GM18502 (cell line): ENCODE measurements at regions not wholly inside any gene's neighbourhood (a gene's known extent, or its start where the extent isn't known, plus 50 kb on each side); places are given as distances from the start of the nearest gene placed in this dataset.

Experiments used
- ATAC-seq: cut with Tn5 transposase; IDR thresholded peaks from one replicate; pipeline ENCODE4 v1.9.1; 2021; ENCODE audit warnings: mild to moderate bottlenecking; ENCODE audit not compliant: unreplicated experiment, poor library complexity

DNA sequence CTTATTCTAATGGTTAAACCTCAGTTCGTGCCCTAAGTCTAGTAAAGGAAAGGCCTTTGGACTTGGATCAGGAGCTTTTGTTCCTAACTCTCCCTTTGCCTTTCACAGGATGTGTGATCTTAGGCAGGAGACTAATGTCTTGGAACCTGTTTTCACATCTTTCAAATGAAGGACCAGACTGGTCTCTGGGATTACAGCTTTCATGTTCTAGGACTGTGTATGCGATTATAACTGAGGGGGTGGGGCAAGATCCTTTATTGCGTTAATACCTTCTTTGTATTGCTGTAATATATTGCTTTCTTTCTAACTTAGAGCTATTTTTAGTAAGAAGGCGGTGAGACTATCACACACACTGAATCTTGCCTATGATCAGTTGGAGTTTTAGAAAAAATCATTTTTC is 368.1 kb downstream of the RPRM start:
- no peak for ATAC-seq

DNA sequence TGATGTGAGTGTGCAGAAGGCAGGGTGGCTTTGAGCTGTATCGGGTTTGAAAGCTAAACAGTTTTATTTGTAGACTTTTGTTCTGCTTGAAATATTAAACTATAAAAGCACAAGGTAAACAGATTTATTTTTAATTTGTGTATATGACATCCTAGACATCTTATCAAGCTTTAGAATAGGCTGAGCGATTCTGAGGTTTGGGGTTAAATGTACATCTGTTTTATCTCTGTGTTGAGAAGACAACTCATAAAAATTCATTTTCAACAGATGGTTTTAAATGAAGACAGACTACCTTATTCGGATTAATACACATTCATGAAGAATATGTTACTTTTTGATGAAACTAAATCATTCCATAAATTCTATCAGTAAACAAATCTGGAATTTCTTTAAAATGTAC is 368.8 kb downstream of the RPRM start:
- no peak for ATAC-seq

DNA sequence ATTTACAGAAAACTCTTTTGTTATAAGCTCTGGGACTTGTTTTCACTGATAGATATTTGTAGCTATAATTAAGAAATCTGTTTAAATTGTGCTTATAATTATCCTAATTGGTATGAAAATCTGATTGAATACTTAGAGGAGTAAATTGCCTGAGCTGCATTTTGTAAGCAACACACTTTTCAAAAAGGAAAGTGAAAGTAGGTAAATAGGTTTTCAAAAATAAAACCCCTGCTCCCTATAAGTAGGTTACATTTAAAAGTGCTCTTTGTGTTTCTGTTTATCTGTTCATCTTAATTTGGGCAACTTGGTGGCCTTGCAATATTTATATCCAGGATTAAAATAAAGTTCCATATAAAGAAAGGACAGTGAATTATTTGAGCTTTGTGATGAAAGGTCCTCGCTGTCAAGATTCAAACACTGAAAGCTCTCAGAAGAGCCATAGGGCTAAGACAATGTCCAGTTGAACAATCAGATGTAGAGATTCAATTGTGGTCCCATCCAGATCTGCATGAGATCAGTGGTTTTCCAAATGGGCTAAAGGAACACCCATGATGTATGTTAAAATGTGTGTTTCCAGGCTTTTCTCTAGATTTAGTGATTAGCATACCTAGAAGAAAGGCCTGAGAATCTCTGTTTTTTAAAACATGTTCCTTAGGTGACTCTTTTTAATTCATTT is 371.6 kb downstream of the RPRM start:
- ATAC-seq = no peak

DNA sequence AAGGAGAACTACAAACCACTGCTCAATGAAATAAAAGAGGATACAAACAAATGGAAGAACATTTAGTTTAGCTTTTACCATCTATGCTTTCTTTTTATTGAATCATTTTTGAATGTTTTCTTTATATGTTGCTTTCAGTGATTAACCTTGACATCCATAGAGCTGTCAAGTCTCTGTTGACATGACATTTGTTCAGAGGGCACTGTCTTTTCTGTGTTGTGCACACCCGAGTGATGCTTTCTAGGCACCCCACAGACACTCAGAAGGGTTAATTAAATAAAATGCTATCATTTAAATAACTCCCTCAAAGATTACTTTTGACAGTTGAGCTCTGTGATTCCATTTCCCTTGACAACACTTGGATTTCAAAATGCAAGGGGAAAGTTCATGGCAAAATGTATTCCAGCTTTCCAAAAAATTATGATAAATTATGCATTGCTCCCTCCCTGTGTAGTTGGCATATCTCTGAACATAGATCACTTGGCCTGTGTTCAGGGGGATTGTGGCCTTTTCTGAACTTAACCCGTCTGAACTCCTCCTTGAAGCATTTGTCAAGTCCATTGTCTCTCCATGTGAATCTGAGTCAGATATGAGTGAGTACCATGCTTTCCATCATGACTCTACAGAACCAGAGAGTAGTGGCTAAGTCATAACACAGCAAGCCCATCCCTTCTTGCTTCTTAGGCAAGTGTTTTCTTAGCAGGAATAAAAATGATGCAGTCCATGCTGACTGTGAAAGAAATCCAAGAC is 372.6 kb downstream of the RPRM start:
- ATAC-seq = no peak

DNA sequence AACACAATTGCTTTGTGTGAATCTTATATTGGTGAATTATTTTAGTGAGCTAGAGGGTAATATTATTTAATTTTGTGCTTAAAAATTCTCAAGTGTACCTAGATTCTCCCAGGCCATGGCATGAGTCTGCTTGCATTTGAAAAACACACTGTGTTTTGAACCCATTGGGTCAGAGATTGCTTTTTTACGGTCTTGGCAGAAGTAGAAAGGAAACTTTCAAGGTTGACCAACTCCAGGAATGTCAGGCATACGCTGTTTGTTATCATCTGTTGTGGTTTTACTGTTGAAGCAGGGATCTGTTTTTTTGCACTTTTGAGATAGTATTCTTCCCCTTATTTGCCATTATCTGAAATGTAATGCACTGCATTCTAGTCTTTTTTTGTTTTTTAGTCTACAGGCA is 377.4 kb downstream of the RPRM start:
- ATAC-seq = no peak

DNA sequence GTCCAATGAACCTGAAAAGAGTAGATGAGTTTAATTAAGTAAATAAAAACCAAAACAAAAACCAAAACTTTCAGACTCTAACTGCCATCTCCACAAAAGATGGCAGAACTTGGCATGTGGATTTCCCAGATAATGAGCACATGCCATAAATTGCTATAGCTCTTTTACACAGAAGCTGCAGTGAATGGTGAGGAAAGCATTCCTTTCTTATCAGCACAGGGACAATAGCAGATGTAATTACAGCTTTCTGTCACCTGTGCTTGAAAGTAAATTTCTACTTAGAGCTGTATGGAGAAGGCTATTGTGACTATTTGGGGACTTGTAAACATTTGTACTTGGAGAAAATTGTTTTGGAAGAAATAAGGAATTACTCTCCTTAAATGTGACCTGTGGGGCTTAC is 378.4 kb downstream of the RPRM start:
- no peak for ATAC-seq

DNA sequence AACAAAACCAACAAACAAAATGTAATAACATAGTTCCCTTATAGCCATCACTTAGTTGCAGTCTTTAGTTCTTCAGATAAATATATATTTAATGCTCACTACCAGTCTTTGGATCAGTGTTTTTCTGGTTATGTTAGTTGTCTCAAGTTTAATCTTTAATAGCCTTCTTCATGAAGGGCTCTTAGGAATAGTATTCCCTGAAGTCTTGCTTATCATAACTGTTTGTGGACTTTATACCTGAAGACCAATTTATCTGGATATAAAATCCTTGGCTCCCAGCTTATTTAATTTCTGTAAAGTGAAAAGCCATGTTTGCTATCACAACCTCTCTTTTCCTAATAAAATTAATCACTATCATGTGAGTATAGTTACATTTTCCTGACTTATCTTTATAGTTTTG is 379.7 kb downstream of the ARL6IP6 start:
- no peak for ATAC-seq

DNA sequence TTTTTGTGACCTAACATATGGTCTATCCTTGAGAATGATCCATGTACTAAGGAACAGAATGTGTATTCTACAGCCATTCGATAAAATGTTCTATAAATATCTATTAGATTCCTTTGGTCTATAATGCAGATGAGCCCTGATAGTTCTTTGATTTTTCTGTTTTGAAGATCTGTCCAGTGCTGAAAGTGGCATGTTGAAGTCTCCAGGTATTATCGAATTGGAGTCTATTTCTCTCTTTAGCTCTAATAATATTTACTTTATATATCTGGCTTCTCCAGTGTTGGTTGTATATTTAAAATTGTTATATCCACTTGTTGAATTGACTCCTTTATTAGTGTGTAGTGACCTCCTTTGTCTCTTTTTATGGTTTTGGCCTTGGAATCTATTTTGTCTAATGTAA is 377.9 kb downstream of the ARL6IP6 start:
- ATAC-seq = no peak

DNA sequence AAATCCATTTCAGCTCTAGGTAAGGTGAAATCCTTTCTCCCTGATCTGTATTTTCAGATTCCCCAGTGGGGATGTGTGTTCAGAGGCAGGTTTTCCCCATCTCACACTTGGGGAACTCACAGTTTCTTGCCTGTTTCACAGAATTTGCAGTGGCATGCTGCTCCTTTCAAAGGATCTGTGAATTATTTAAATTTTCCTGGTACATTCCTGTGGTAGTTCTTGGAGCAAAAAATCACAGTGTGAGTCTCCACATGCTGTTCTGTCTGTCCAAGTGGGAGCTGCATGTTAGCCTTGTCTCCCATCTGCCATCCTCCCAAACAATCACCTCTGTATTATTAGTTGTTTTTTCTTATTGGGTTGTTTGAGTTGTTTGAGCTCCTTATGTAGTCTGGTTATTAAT is 372.9 kb downstream of the ARL6IP6 start:
- no peak for ATAC-seq

DNA sequence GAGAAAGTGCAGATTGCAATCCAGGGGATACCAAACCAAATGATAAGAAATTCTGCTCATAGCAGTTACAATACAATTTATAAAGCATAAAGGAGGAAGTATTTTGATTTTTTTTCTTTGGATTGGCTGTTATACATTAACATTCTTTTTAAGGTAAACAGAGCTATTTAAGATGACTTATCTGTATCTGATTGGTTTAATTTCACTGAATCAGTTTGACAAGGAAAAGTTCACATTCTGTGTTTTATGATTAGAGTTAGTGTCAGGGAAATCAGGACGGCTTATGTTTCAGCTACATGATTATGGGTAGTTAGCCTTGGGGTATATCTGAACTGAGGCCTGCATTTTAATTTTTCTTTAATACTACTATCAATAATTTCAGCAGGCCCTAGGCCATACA is 360.9 kb downstream of the ARL6IP6 start:
- no peak for ATAC-seq

DNA sequence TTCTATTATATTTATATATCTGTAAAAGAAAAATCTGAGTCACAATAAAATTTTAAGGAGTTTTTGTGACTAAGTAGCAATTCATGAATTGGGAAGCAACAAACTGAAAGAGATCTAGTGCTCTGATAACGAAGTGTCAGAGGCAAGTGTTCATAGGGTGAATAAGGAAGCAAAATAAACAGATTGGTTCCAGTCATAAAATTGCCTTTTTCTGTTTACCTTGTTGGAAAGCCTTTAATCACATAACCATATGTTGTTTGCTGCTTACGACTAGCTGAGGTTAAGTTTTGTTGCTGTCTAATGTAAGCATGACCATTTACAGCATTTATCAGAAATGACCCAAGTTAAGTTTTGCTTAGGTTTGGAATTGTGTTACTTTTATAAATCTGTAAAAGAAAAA is 358.9 kb downstream of the ARL6IP6 start:
- no peak for ATAC-seq

DNA sequence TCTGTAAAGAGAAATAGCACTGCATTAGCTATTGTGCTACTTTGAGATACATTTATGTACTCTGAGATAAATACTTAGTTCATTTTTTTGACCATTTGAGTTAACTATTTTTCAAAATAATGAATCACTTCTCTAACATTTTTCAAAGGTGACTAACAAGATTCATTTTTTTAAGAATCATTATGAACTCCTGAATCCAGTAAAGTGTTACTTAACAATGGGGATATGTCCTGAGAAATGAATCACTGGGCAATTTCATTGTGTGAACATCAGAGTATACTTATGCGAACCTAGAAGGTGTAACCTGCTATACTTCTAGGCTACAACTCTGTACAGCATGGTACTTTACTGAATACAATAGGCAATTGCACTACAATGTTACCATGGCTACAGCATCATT is 355.8 kb downstream of the ARL6IP6 start:
- no peak for ATAC-seq

DNA sequence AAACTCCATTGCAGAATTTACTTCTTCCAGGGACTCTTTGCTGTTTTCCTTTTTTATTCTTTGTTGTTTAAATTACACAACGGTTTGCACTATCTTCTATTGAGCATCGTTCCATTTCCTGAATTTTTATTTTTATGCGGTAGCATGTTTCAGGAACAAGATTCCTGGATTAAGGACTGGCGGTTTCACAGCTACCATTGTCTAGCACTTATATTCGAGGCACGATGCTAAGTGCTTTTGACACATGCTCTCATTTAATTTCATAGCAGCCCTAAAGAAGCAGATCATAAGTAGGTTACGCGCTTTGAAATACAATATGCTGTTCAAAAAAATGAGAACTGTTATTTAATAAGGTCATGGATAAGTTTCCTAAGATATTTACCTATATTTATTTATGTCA is 354.4 kb downstream of the ARL6IP6 start:
- ATAC-seq = no peak

DNA sequence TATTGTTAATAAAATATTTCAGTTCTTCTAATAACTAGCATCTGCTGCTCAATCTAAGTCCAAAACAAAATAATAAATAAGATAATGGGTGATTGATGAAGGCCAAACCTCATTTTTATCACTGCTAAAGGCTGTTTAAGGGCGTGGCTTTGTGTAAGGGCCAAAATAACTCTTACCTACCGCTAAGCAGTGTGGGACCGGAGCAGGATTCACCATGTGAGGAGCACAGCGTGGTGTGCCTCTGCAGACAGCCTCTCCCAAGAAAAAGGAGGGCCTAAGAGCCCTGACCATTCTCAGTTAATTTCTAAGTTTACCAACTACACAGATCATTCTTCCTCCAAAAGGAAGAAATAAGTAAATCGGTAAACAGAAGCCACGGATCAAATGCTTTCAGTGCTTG is 353.7 kb downstream of the ARL6IP6 start:
- no peak for ATAC-seq

DNA sequence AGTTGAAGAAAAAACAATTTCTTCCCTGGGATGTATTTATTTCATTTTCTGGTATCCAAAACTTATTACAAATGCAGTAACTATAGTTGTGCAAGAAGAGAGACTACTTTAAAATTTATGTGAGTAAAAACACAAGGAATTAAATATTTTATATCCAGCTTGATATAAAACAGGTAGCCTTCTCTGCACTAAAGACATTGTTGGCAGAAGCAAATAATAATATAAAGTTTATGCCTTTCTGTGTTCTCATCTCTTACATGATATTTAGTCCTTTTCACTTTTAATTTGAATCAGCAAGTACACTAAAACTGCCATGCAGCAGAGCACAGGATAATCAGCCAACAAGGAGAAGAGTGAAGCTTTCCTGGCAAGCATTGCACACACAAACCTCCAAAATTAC is 352.7 kb downstream of the ARL6IP6 start:
- ATAC-seq = no peak

DNA sequence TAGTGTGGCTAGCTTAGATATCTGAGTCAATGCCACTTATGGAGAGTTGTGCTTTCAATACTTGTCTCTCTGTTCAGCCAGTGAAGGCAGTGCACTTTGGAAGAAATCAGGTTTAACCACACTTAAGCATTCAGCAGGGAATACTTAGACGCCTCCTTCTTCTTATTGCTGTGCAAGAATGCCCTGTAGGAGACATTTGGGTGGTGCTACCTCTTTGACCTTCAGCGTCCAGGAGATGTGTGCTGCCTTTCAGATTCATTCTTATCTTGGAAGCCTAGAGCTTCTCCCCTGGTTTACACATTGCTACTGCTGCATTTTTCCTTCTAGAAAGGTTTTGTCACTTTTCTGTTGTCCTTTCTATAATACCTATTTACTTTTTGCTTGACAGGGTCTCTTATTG is 350.5 kb downstream of the ARL6IP6 start:
- no peak for ATAC-seq

DNA sequence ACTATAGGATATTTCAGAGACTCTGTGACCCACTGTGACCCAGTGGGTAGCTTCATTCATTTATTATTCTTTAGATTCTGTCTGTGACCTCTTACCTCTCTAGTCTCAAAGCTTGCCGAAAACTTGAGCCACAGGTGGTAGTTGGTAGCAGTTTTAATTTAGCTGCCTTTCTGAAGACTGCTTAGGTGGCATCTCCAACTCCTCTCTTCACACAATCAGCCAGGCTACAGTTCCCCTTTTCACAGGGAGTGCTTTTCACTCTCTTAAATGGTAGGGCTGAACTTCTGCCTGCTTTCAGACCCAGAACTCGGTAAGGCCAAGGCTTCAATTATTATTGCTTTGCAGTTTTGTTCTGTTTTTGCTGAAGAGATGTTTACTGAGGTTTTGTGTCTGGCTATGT is 349.6 kb downstream of the ARL6IP6 start:
- ATAC-seq = no peak

DNA sequence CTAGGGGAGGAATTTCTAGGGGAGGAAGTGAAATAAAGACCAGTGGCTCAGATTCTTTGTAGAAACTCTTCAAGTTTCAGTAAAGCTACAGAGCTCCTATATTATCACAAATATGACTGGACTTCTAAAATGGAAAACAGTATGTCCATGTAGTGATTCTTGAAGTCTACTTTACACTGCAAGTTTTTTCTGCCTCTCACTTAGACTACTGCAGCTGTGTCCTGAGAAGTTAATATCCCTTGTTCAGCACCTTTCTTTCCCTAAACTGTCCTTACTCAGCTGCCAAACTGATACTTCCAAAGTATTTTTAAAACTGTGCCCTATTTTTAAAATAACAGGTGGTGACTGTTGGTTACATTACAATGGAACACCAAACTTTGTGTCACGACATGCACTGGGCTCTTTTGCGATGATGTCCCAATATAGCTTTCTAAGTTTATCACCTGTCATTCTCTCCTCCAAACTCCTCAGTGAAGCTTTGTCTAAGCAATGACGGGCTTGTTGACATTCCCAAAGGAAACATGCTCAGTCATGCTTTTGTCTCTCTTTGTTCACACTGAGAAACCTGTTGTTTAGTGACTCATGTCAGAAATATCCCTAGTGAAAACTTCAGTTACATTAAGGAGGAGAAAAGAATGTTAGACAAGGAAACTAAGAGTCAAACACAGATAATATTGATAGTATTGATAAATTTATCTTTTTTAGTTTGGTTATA is 341.1 kb downstream of the ARL6IP6 start:
- ATAC-seq = no peak

DNA sequence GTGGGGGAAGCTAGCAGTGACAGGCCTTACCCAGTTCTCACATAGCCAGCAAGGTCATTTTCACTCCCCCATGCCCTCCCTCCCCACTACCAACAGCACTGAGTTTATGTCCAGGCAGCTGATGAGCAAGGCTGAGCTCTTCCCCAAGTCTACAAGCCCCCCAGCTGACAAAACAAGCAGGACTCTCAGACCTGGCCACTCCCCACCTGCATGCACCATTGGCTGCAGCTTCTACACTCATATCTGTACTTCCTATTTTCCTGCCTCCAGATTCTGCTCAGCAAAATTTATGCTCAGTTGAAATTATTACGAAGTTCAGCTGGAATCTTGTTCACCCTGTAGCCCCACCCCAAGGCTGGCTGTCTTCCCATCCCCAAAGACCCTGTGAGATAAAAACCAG is 339.3 kb downstream of the ARL6IP6 start:
- ATAC-seq = peak; percentile 45

DNA sequence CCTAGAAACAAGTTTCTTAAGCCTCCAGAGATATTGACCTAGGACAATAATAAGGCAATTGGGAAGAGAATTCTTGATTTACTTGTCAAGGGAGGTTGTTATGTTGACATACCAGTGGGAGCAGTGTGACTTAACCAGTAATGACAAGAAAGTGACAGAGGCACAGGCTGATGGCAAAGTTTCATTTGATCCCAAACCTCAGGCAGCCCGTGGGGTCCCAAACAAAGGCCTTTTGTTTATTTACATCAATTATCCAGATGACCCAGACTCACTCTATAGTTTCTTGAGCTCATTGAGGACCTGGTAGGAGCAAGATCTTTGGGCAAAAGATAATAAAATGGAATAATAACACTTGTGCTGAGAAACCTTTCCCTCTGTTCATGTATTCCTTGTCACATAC is 336.8 kb downstream of the ARL6IP6 start:
- ATAC-seq = no peak

DNA sequence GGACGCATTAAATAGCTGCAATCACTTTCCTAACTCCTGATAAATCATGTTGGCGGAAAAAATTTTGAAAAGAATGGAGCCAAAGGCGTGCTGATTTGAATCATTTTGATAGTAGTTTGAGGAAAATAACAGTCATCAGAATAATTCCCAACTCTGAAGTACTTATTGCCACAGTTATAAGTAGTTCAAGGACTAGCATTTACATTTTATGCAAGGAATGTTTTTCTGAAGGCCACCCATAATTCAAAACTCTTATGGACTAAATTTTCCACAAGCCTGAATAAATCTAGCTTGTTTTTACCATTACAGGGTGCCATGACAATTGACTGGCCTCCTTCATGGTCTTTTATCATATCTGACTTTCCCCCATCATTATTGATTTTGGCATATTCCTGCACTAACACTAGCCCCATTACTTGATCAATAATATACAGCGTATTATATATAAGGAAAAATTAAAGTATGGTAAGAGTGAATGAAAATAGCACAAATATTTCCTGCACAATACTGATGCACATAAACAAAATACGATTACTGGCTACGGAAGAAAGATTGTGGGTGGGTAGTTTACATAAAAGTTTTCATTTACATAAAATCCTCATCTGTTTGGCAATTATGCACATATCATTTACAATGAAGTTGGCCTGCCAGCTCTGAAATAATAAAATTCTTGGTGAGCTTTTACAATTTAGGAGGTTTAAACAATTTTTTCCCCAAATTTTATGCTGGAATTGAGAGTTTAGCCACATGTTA is 334.6 kb downstream of the ARL6IP6 start:
- ATAC-seq = no peak
